Panc1 (cell line): ENCODE measurements at regions not wholly inside any gene's neighbourhood (a gene's known extent, or its start where the extent isn't known, plus 50 kb on each side); places are given as distances from the start of the nearest gene placed in this dataset.

Experiments
- POLR2AphosphoS5 ChIP-seq: IDR thresholded peaks from 2 replicates; pipeline ENCODE4 v1.6.1; 2012; ENCODE audit warnings: mild to moderate bottlenecking, low read depth, low read length, moderate library complexity
- TF ChIP-seq, protein P1 (sequence below), 2 experiments: IDR thresholded peaks; 2 replicates each; pipeline ENCODE4 v1.6.1; 2011 to 2012; ENCODE audit warnings: low read depth in 2 of 2, control low read depth in 1 of 2, low read length in 1 of 2, mild to moderate bottlenecking in 1 of 2, moderate library complexity in 1 of 2; ENCODE audit not compliant: insufficient read depth in 1 of 2
- TF ChIP-seq, protein P2 (sequence below): fragments of 450-650 bp; IDR thresholded peaks from 2 replicates; pipeline ENCODE4 v1.5.1; 2017; ENCODE audit warnings: mild to moderate bottlenecking

- TF ChIP-seq, protein P1, sequence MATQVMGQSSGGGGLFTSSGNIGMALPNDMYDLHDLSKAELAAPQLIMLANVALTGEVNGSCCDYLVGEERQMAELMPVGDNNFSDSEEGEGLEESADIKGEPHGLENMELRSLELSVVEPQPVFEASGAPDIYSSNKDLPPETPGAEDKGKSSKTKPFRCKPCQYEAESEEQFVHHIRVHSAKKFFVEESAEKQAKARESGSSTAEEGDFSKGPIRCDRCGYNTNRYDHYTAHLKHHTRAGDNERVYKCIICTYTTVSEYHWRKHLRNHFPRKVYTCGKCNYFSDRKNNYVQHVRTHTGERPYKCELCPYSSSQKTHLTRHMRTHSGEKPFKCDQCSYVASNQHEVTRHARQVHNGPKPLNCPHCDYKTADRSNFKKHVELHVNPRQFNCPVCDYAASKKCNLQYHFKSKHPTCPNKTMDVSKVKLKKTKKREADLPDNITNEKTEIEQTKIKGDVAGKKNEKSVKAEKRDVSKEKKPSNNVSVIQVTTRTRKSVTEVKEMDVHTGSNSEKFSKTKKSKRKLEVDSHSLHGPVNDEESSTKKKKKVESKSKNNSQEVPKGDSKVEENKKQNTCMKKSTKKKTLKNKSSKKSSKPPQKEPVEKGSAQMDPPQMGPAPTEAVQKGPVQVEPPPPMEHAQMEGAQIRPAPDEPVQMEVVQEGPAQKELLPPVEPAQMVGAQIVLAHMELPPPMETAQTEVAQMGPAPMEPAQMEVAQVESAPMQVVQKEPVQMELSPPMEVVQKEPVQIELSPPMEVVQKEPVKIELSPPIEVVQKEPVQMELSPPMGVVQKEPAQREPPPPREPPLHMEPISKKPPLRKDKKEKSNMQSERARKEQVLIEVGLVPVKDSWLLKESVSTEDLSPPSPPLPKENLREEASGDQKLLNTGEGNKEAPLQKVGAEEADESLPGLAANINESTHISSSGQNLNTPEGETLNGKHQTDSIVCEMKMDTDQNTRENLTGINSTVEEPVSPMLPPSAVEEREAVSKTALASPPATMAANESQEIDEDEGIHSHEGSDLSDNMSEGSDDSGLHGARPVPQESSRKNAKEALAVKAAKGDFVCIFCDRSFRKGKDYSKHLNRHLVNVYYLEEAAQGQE (IDR thresholded peaks at IDR 0.05; ENCODE audit: insufficient read depth in 1 of 2, low read depth in 2 of 2, low read length in 1 of 2): no peak
- TF ChIP-seq, protein P2, sequence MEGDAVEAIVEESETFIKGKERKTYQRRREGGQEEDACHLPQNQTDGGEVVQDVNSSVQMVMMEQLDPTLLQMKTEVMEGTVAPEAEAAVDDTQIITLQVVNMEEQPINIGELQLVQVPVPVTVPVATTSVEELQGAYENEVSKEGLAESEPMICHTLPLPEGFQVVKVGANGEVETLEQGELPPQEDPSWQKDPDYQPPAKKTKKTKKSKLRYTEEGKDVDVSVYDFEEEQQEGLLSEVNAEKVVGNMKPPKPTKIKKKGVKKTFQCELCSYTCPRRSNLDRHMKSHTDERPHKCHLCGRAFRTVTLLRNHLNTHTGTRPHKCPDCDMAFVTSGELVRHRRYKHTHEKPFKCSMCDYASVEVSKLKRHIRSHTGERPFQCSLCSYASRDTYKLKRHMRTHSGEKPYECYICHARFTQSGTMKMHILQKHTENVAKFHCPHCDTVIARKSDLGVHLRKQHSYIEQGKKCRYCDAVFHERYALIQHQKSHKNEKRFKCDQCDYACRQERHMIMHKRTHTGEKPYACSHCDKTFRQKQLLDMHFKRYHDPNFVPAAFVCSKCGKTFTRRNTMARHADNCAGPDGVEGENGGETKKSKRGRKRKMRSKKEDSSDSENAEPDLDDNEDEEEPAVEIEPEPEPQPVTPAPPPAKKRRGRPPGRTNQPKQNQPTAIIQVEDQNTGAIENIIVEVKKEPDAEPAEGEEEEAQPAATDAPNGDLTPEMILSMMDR: no peak
- TF ChIP-seq POLR2AphosphoS5: no peak
These were observed 74.8 kb upstream of the KIF16B start for GRCh38 chr20:16647875-16648597.
